HL-60 (cell line): ENCODE measurements at regions not wholly inside any gene's neighbourhood (a gene's known extent, or its start where the extent isn't known, plus 50 kb on each side); places are given as distances from the start of the nearest gene placed in this dataset.

Source experiments
- GABPA ChIP-seq: IDR thresholded peaks from 2 replicates; pipeline ENCODE4 v1.6.1; 2012; ENCODE audit warnings: low read depth
- POLR2AphosphoS5 ChIP-seq: IDR thresholded peaks from 2 replicates; pipeline ENCODE4 v1.6.1; 2012; ENCODE audit warnings: low read depth
- TF ChIP-seq, protein P1 (sequence below): IDR thresholded peaks from one replicate; pipeline ENCODE4 v1.5.1; 2011; ENCODE audit warnings: low read length, control low read depth, inconsistent platforms; ENCODE audit not compliant: insufficient read depth
- TF ChIP-seq, protein P2 (sequence below): IDR thresholded peaks from 2 replicates; pipeline ENCODE4 v1.6.1; 2012; ENCODE audit warnings: low read depth; ENCODE audit not compliant: insufficient replicate concordance

- TF ChIP-seq GABPA (no peak), POLR2AphosphoS5 (no peak)
- TF ChIP-seq, protein P1, sequence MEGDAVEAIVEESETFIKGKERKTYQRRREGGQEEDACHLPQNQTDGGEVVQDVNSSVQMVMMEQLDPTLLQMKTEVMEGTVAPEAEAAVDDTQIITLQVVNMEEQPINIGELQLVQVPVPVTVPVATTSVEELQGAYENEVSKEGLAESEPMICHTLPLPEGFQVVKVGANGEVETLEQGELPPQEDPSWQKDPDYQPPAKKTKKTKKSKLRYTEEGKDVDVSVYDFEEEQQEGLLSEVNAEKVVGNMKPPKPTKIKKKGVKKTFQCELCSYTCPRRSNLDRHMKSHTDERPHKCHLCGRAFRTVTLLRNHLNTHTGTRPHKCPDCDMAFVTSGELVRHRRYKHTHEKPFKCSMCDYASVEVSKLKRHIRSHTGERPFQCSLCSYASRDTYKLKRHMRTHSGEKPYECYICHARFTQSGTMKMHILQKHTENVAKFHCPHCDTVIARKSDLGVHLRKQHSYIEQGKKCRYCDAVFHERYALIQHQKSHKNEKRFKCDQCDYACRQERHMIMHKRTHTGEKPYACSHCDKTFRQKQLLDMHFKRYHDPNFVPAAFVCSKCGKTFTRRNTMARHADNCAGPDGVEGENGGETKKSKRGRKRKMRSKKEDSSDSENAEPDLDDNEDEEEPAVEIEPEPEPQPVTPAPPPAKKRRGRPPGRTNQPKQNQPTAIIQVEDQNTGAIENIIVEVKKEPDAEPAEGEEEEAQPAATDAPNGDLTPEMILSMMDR: no peak
- TF ChIP-seq, protein P2, sequence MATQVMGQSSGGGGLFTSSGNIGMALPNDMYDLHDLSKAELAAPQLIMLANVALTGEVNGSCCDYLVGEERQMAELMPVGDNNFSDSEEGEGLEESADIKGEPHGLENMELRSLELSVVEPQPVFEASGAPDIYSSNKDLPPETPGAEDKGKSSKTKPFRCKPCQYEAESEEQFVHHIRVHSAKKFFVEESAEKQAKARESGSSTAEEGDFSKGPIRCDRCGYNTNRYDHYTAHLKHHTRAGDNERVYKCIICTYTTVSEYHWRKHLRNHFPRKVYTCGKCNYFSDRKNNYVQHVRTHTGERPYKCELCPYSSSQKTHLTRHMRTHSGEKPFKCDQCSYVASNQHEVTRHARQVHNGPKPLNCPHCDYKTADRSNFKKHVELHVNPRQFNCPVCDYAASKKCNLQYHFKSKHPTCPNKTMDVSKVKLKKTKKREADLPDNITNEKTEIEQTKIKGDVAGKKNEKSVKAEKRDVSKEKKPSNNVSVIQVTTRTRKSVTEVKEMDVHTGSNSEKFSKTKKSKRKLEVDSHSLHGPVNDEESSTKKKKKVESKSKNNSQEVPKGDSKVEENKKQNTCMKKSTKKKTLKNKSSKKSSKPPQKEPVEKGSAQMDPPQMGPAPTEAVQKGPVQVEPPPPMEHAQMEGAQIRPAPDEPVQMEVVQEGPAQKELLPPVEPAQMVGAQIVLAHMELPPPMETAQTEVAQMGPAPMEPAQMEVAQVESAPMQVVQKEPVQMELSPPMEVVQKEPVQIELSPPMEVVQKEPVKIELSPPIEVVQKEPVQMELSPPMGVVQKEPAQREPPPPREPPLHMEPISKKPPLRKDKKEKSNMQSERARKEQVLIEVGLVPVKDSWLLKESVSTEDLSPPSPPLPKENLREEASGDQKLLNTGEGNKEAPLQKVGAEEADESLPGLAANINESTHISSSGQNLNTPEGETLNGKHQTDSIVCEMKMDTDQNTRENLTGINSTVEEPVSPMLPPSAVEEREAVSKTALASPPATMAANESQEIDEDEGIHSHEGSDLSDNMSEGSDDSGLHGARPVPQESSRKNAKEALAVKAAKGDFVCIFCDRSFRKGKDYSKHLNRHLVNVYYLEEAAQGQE: no peak
Observed at GRCh38 chr10:78203915-78204818, 170.5 kb downstream of the RPS24 start.
